Ishikawa (cell line): ENCODE measurements at regions not wholly inside any gene's neighbourhood (a gene's known extent, or its start where the extent isn't known, plus 50 kb on each side); places are given as distances from the start of the nearest gene placed in this dataset.
A peak's percentile ranks its signal among the peaks of the same experiment; 100 is the strongest.

Experiments used
- CEBPB ChIP-seq: IDR thresholded peaks from 2 replicates; pipeline ENCODE4 v1.6.1; 2012
- CREB1 ChIP-seq: IDR thresholded peaks from 2 replicates; pipeline ENCODE4 v1.6.1; 2012; ENCODE audit warnings: low read depth
- EGR1 ChIP-seq: IDR thresholded peaks from 2 replicates; pipeline ENCODE4 v1.6.1; 2012
- EP300 ChIP-seq: IDR thresholded peaks from 2 replicates; pipeline ENCODE4 v1.6.1; 2012; ENCODE audit warnings: borderline replicate concordance
- FOXM1 ChIP-seq: IDR thresholded peaks from 2 replicates; pipeline ENCODE4 v1.6.1; 2012; ENCODE audit warnings: low read depth, borderline replicate concordance
- NFIC ChIP-seq: IDR thresholded peaks from 2 replicates; pipeline ENCODE4 v1.6.1; 2012
- RAD21 ChIP-seq: IDR thresholded peaks from 2 replicates; pipeline ENCODE4 v1.6.1; 2012; ENCODE audit warnings: low read depth
- TAF1 ChIP-seq: IDR thresholded peaks from 2 replicates; pipeline ENCODE4 v1.6.1; 2012; ENCODE audit warnings: low read depth, mild to moderate bottlenecking
- TCF12 ChIP-seq: IDR thresholded peaks from 2 replicates; pipeline ENCODE4 v1.6.1; 2012; ENCODE audit warnings: low read depth
- TEAD4 ChIP-seq: IDR thresholded peaks from 2 replicates; pipeline ENCODE4 v1.6.1; 2012
- YY1 ChIP-seq: IDR thresholded peaks from 2 replicates; pipeline ENCODE4 v1.6.1; 2012; ENCODE audit warnings: low read depth
- ZBTB7A ChIP-seq: IDR thresholded peaks from 2 replicates; pipeline ENCODE4 v1.6.1; 2012; ENCODE audit warnings: low read depth
- TF ChIP-seq, protein P1 (sequence below): IDR thresholded peaks from 2 replicates; pipeline ENCODE4 v1.6.1; 2012
- TF ChIP-seq, protein P2 (sequence below): IDR thresholded peaks from 2 replicates; pipeline ENCODE4 v1.6.1; 2012; ENCODE audit warnings: low read depth, mild to moderate bottlenecking
- TF ChIP-seq, protein P3 (sequence below): IDR thresholded peaks from 2 replicates; pipeline ENCODE4 v1.6.1; 2012

DNA sequence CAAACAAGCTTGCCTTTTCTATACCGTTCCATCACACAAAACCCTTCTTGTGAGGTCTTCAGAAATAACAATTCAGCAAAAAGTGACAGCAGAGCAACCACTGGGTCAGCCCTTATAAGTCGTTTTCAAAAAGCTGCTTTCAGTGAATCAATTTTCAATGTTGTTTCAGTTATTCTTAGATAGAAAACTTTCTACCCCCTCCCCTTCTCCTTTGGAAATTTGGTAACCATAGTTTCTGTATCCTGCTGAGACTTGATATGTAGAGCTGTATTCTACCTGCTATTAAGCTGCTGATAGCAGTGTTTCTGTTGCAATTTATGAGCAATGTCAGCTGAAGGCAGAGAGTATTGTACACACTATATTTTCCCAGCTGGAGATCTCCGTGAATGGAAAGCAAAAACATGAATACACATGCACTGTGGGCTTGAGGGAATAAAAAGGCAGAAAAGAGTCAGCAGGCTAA, 75.7 kb downstream of the ZNF608 start:
- TF ChIP-seq TCF12: no peak
- TF ChIP-seq CEBPB: peak; percentile 65; the same call in 1 of the 2 replicates
- no peak for TF ChIP-seq EGR1
- TF ChIP-seq YY1: no peak
- no peak for TF ChIP-seq TEAD4

DNA sequence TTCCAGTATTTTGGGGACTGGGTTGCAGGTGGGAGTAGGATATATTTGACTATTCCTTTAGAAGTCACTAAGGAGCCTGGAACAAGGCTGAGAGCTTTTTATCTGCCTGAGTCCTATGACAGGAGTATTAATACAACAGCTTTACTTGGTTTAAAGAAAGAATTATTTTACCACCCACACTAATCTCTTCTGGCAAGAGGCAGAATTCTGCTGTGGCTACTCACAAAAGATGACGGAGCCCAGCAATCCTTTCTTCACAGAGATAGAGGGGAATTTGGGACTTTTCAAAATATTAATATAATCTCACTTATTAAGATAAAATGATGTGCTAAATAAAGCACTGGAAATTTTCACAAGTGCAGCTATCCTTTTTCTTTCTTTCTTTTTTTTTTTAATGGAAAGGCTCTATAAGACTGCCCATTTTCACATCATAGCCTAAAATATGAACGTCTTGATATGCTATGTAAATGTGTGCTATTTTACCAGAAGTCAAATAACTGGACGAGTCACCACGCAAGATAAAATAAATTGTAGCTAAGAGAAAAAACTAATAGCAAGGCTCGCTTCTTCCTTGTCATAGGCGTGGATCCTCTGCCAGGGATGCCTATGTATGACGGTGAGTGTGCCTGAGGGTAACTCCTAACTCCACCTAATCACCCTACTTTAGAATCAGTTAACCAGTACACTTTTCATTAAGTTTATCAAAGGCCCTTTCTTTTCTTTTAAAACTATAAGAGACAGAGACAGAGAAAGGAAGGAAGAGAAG, 76.3 kb downstream of the ZNF608 start:
- no peak for TF ChIP-seq CEBPB
- no peak for TF ChIP-seq ZBTB7A
- TF ChIP-seq, protein P1, sequence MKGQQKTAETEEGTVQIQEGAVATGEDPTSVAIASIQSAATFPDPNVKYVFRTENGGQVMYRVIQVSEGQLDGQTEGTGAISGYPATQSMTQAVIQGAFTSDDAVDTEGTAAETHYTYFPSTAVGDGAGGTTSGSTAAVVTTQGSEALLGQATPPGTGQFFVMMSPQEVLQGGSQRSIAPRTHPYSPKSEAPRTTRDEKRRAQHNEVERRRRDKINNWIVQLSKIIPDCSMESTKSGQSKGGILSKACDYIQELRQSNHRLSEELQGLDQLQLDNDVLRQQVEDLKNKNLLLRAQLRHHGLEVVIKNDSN: no peak

DNA sequence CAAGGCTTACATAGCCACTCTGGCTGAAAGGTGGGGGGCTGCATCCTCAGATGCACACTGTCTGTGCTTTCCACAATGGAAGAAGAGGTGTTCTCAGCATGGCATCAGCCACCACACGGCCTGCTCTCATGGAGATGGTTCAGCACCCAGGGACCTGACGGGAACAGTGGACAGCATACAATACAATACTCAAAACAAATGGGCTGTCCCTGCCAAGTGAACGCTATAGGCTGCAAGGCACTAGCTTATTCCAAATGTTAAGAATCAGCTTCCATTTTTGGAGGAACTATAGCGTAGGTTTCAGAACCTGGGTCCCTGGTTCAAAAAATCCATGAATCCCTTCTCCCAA, 77.2 kb downstream of the ZNF608 start:
- TF ChIP-seq, protein P2, sequence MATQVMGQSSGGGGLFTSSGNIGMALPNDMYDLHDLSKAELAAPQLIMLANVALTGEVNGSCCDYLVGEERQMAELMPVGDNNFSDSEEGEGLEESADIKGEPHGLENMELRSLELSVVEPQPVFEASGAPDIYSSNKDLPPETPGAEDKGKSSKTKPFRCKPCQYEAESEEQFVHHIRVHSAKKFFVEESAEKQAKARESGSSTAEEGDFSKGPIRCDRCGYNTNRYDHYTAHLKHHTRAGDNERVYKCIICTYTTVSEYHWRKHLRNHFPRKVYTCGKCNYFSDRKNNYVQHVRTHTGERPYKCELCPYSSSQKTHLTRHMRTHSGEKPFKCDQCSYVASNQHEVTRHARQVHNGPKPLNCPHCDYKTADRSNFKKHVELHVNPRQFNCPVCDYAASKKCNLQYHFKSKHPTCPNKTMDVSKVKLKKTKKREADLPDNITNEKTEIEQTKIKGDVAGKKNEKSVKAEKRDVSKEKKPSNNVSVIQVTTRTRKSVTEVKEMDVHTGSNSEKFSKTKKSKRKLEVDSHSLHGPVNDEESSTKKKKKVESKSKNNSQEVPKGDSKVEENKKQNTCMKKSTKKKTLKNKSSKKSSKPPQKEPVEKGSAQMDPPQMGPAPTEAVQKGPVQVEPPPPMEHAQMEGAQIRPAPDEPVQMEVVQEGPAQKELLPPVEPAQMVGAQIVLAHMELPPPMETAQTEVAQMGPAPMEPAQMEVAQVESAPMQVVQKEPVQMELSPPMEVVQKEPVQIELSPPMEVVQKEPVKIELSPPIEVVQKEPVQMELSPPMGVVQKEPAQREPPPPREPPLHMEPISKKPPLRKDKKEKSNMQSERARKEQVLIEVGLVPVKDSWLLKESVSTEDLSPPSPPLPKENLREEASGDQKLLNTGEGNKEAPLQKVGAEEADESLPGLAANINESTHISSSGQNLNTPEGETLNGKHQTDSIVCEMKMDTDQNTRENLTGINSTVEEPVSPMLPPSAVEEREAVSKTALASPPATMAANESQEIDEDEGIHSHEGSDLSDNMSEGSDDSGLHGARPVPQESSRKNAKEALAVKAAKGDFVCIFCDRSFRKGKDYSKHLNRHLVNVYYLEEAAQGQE: peak; percentile 37; the same call in 1 of the 2 replicates
- TF ChIP-seq CREB1: no peak

DNA sequence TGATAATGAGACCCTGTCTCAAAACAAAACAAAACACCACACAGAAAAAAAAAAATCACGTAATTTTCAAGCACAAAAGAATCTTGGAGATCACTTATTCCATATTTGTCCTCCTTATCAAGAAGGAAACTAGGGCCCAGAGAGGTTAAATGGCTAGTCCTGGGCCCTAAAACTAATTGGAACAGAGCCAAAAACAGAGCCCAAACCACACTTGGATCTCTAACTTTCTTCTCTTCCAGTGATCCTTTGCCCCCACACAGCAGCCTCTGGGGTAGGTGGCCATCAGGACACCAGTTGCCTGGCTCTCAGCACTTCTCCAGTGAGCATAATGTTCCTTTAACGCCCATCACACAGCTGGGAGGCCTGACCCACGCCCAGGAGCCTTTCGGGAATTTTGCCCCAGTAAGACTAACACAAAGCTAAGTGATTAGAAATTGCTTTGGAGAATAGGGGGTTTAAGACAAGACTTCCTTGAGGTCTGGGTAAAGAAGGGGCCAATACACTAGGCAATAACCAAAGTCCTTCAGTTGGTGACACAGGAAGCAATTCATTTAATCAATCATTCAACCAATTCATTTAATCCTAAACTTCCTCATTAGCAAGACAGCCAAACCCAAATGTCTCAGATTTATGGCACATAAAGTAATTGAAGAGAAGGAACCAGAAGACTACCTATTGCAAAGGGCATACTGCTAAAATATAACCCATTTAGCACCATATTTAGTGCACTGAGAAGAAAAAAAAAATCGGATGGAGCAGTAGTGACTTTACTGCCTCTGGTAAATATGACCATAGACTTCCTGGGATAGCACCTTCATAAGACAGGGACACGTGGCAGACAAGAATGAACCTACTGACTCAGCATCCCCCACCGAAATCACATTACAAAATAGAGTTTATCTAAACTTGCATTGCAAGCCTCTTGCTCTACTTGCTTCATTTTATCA, 77.8 kb downstream of the ZNF608 start:
- TF ChIP-seq ZBTB7A (no peak), TCF12 (no peak), CEBPB (no peak), YY1 (no peak), NFIC (peak; percentile 34), TAF1 (no peak)
- TF ChIP-seq, protein P1: no peak

DNA sequence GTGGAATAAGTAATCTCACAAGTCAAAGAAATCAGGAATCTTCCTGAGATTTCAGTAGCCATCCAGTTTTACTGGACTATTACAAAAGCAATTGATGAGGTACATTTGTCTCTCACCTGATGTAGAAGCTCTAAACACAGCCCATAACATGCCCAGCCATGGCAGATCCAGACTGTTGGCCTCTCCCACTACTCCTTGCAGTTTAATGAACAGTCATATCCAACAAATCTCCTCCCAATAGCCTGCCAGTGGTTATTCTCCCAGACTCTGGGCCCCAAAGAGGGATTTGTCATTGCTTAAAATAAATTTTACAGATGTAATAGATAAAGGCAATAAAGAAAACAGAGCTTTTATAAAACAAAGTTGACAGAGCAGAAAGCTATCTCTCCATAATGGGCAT, 80.8 kb downstream of the ZNF608 start:
- TF ChIP-seq EP300: no peak
- TF ChIP-seq CEBPB: no peak

DNA sequence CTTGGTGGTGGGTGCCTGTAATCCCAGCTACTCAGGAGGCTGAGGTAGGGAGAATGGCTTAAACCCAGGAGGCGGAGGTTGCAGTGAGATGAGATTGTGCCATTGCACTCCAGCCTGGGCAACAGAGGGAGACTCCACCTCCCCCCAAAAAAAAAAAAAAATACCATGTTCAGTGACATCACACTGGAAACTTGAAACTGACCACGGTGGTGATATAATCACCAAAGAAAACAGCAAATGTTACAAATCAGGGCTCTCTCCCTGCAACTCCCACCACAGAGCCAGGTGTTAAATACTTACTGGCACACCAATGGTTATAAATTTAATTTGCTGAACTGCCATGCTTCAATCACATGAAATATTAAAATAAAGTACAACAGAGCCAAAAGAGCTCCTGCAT, 81.4 kb downstream of the ZNF608 start:
- TF ChIP-seq TEAD4 (no peak), ZBTB7A (no peak), FOXM1 (no peak), RAD21 (no peak), TAF1 (no peak), EGR1 (no peak), NFIC (no peak), CREB1 (no peak), YY1 (no peak), EP300 (no peak), CEBPB (no peak)
- TF ChIP-seq, protein P2: no peak
- TF ChIP-seq, protein P3, sequence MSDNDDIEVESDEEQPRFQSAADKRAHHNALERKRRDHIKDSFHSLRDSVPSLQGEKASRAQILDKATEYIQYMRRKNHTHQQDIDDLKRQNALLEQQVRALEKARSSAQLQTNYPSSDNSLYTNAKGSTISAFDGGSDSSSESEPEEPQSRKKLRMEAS: no peak
- TF ChIP-seq, protein P1: no peak

DNA sequence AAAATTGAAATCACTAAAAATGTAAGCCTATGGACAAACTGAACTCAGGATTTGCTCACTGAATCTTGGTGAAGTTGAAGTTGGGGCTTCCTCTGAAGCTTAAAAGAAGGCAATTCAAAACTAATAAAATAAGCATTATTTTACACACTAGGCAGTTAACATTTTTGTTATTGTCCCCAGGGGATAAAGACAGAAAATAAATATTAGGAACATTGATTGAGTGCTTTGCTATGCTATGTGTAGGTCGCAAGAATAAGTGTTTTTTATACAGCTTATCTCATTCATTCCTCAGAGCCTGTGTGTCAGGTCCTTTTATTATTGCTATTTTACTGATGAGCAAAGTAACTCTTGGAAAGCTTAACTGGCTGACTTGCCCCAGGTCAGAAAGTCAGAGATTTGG, 82.2 kb downstream of the ZNF608 start:
- TF ChIP-seq YY1 (no peak), FOXM1 (no peak), CREB1 (no peak), EGR1 (no peak), TCF12 (no peak), NFIC (no peak), TAF1 (no peak), EP300 (no peak), RAD21 (no peak), TEAD4 (no peak)
- TF ChIP-seq, protein P2: no peak
- TF ChIP-seq, protein P1: no peak
